ENCODE measurements at regions not wholly inside any gene's neighbourhood (a gene's known extent, or its start where the extent isn't known, plus 50 kb on each side); places are given as distances from the start of the nearest gene placed in this dataset.

GRCh38 chr1:67571901-67572593 lies 113.0 kb upstream of the GADD45A start:
- 0 out of 2 replicates have a peak overlapping the region, but pooled peaks have one; percentile 57 for H4K8ac ChIP-seq (ENCODE audit: extremely low read depth, insufficient read depth, low read length)
- no peaks in the 10 kb centered on the region for H3K27me3 ChIP-seq (replicated peaks in 1 of 4; ENCODE audit: control insufficient read depth in 3 of 4, extremely low read depth in 1 of 4, insufficient read depth in 3 of 4, low read length in 3 of 4)
- WGBS, 2 experiments (ENCODE audit: extremely low coverage in 1 of 2, insufficient coverage in 1 of 2, insufficient read length in 1 of 2, insufficient replicate concordance in 2 of 2, low coverage in 1 of 2, low lambda C conversion rate in 2 of 2, missing lambda C conversion rate in 1 of 2): 85% methylated on average over 14 of the region's 14 CpGs; no CpG with 5 or more reads in 1 of the 2 experiments
- TF ChIP-seq TCF12 (IDR thresholded peaks at IDR 0.05; ENCODE audit: low read depth, low read length): no peak
- TF ChIP-seq CEBPB (IDR thresholded peaks at IDR 0.05; ENCODE audit: low read depth, low read length): no peak
- TF ChIP-seq TAF1 (IDR thresholded peaks at IDR 0.05; ENCODE audit: low read depth, low read length): no peak
- no peak for TF ChIP-seq SIN3A (conservative IDR thresholded peaks at IDR 0.05 in 1 of 2, IDR thresholded peaks at IDR 0.05 in 1 of 2; ENCODE audit: low read depth in 1 of 2, low read length in 2 of 2)
- no peak for TF ChIP-seq YY1 (IDR thresholded peaks at IDR 0.05; ENCODE audit: low read depth, low read length)
- TF ChIP-seq EP300 (IDR thresholded peaks at IDR 0.05; ENCODE audit: borderline replicate concordance in 1 of 2, low read depth in 2 of 2, low read length in 2 of 2): no peak
- TF ChIP-seq USF2 (IDR thresholded peaks at IDR 0.05; ENCODE audit: low read length): no peak
- TF ChIP-seq SUZ12 (IDR thresholded peaks at IDR 0.05; ENCODE audit: low read length): no peak
- no peak for TF ChIP-seq MAX (IDR thresholded peaks at IDR 0.05)
- no peak for TF ChIP-seq SRF (IDR thresholded peaks at IDR 0.05; ENCODE audit: low read depth, low read length)
- FAIRE-seq (no peak), DNase-seq (ENCODE audit: low read depth in 1 of 2, low spot score in 2 of 2) (no peak)
- H3K79me2 ChIP-seq (ENCODE audit: control insufficient read depth in 1 of 2, insufficient read depth in 2 of 2, low read length in 2 of 2): no peaks in the 10 kb centered on the region
- no peak overlapping the region for H2BK5ac ChIP-seq (ENCODE audit: low read depth, low read length)
- H3K23me2 ChIP-seq (ENCODE audit: low read depth, low read length): no peaks in the 10 kb centered on the region
- no peak overlapping the region for H2AFZ ChIP-seq (ENCODE audit: low read length)
- no peak overlapping the region for H3K14ac ChIP-seq (ENCODE audit: insufficient read length)
- H2BK120ac ChIP-seq (replicated peaks; ENCODE audit: low read depth, low read length): no peak overlapping the region
- H4K5ac ChIP-seq (ENCODE audit: insufficient read length, low read depth, low read length): no peak overlapping the region
- H3K4me3 ChIP-seq (ENCODE audit: extremely low read depth in 1 of 4, insufficient read depth in 2 of 4, low read depth in 3 of 4, low read length in 4 of 4): no peak overlapping the region
- H2BK15ac ChIP-seq (ENCODE audit: low read length): no peak overlapping the region
- H3K79me1 ChIP-seq (ENCODE audit: low read depth, low read length): no peaks in the 10 kb centered on the region
- no peaks in the 10 kb centered on the region for H3K36me3 ChIP-seq (ENCODE audit: control insufficient read depth in 2 of 4, insufficient read depth in 4 of 4, low read length in 3 of 4)
- no peak overlapping the region for H2BK12ac ChIP-seq (ENCODE audit: low read depth, low read length)
- no peak overlapping the region for H3K27ac ChIP-seq (ENCODE audit: low read depth, low read length)
- CTCF ChIA-PET (ENCODE audit: partially characterized antibody): interaction anchor here (0.7 to 7.2 kb wide), 12 partner anchors 8 to 198 kb away, joined by 3 to 107 read pairs (median 5); no protein-coding TSS in a partner anchor
- H4K91ac ChIP-seq (replicated peaks; ENCODE audit: insufficient read length, low read length): no peak overlapping the region
- H3K4ac ChIP-seq (replicated peaks; ENCODE audit: insufficient read length, low read depth, low read length): no peak overlapping the region
- H3K18ac ChIP-seq (ENCODE audit: extremely low read depth, low read length): no peak overlapping the region
- no peak overlapping the region for H3K23ac ChIP-seq (ENCODE audit: insufficient read length)
- H2AK5ac ChIP-seq (ENCODE audit: low read depth, low read length): no peak overlapping the region
- no peak overlapping the region for H3K9ac ChIP-seq (replicated peaks in 1 of 4; ENCODE audit: extremely low read depth in 1 of 4, low read depth in 3 of 4, low read length in 3 of 4)
- POLR2A ChIA-PET (ENCODE audit: partially characterized antibody): no interaction called here
- H3K4me1 ChIP-seq (replicated peaks in 1 of 4; ENCODE audit: control insufficient read depth in 3 of 4, insufficient read depth in 4 of 4, low read length in 3 of 4): no peaks in the 10 kb centered on the region
- H3K56ac ChIP-seq (replicated peaks; ENCODE audit: insufficient read length, low read depth, low read length): no peak overlapping the region
- no peak overlapping the region for H2BK20ac ChIP-seq (ENCODE audit: low read length)
- H3K4me2 ChIP-seq (ENCODE audit: insufficient read depth in 1 of 2, low read depth in 2 of 2, low read length in 2 of 2): no peak overlapping the region
- H3K9me3 ChIP-seq (ENCODE audit: insufficient read depth in 2 of 2, low read depth in 1 of 2, low read length in 1 of 2): no peaks in the 10 kb centered on the region
- H4K20me1 ChIP-seq (replicated peaks in 1 of 2; ENCODE audit: control insufficient read depth in 1 of 2, insufficient read depth in 2 of 2, low read length in 2 of 2): no peaks in the 10 kb centered on the region

Data from H1 (cell line).